ENCODE measurements at regions not wholly inside any gene's neighbourhood (a gene's known extent, or its start where the extent isn't known, plus 50 kb on each side); places are given as distances from the start of the nearest gene placed in this dataset.

DNA sequence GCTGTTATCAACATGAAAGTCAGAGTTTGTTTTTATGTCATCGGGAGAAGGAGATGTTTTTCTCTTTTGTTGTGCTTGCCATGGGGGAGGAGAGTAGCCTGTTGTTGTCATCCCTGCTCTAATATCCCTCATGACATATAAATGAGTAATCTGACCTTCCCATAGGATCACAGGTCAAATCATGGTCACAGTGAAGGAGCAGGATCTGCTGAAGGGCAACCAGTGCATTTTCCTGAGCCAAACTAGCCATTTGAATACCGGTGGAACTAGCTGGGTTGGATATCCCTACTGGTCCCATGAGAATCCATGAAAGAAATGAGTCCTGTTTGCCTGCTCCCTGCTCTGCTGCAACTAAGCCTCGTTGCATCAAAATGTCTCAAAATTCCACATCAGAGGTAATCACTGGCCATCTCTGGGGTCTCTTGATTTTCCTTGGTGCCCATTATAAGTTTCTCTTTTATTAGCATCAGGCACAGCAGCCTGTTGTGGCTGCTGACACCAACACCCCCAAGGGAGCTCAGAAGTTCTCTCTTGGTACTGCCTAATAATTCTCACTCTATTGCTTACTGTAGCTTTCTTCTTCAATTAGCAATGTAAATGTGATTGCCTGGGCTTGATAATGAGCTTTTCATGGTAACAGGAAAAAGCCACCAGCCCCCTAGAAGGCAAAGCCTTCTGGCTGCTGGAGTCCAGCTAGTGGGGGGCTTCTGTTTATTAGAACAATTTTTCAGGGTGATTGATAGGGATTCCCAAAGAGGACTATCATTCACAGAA is 211.4 kb upstream of the ERCC4 start:
- TF ChIP-seq, protein P1, sequence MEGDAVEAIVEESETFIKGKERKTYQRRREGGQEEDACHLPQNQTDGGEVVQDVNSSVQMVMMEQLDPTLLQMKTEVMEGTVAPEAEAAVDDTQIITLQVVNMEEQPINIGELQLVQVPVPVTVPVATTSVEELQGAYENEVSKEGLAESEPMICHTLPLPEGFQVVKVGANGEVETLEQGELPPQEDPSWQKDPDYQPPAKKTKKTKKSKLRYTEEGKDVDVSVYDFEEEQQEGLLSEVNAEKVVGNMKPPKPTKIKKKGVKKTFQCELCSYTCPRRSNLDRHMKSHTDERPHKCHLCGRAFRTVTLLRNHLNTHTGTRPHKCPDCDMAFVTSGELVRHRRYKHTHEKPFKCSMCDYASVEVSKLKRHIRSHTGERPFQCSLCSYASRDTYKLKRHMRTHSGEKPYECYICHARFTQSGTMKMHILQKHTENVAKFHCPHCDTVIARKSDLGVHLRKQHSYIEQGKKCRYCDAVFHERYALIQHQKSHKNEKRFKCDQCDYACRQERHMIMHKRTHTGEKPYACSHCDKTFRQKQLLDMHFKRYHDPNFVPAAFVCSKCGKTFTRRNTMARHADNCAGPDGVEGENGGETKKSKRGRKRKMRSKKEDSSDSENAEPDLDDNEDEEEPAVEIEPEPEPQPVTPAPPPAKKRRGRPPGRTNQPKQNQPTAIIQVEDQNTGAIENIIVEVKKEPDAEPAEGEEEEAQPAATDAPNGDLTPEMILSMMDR (conservative IDR thresholded peaks at IDR 0.05; ENCODE audit: low read length): no peak
- TF ChIP-seq EZH2phosphoT487 (IDR thresholded peaks at IDR 0.05; ENCODE audit: borderline replicate concordance, low read depth, low read length): no peak

Data from OCI-LY7 (cell line).